Uterus (tissue), 2 donors: ENCODE measurements at regions not wholly inside any gene's neighbourhood (a gene's known extent, or its start where the extent isn't known, plus 50 kb on each side); places are given as distances from the start of the nearest gene placed in this dataset.

ENCODE experiments used
- CTCF ChIP-seq, 4 experiments: fragments of 200-600 bp in 2 of 4; fragments of 450-650 bp in 2 of 4; sonication (generic) in 2 of 4; IDR thresholded peaks; one replicate each; pipeline ENCODE4 v1.5.1; 2016 to 2019; ENCODE audit warnings: antibody characterized with exemption in 4 of 4, mild to moderate bottlenecking in 2 of 4, moderate library complexity in 1 of 4
- POLR2A ChIP-seq, 2 donors: fragments of 450-650 bp; IDR thresholded peaks; one replicate each; pipeline ENCODE4 v1.6.1; 2016; ENCODE audit warnings: antibody characterized with exemption in 2 of 2, mild to moderate bottlenecking in 1 of 2, moderate library complexity in 1 of 2

GRCh38 chr12:28122756-28123155 is 67.5 kb upstream of the CCDC91 start:
- TF ChIP-seq CTCF (IDR thresholded peaks at IDR 0.05) (no peak), POLR2A (IDR thresholded peaks at IDR 0.05) (no peak)
